ENCODE measurements at regions not wholly inside any gene's neighbourhood (a gene's known extent, or its start where the extent isn't known, plus 50 kb on each side); places are given as distances from the start of the nearest gene placed in this dataset.
"Not testable (repeated sequence)": the region's sequence is repeated elsewhere in the genome, so short reads cannot be mapped to it uniquely, and the experiment has no call there.

- no peak for FAIRE-seq
These were observed 150.4 kb upstream of the FAR2 start for GRCh38 chr12:28998662-28999120.

DNA sequence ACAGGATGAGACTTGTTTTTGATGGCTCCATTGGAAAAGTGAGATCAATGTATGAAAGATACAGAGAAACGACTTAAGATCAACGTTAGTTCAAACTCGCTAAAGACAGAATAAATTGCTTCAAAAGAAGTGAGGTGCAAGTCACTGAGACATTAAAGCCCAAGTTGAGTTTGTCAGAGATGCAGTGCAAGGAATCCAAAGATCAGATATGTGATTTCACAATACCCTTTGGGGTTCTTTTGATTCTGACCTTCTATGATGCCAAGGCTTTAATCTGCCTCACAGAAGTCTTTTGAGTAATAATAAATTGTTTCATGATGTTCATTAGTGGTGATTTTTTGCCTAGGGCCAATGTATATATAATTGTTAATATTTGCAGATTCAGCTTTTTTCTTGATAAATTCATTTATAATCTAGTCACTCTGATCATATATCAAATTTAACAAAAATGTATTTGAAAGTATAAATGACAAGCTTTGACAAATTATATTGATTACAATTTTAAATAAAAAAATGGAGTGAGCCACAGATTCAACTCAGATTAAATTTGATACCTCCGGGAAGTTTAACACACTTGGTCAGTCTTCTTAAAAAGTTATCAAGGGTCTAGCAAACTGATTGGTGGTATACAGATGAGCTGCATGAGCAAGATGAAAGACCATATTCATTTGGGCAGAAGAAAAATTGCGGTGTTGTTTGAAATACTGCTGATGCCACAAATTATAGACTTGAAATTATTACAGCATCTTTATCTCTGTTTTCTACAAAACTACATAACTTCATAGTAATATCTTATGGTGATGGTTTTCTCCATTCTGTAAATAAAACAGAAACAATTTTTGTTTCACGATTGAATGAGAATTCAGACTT, 144.8 kb upstream of the FAR2 start:
- FAIRE-seq: no peak

DNA sequence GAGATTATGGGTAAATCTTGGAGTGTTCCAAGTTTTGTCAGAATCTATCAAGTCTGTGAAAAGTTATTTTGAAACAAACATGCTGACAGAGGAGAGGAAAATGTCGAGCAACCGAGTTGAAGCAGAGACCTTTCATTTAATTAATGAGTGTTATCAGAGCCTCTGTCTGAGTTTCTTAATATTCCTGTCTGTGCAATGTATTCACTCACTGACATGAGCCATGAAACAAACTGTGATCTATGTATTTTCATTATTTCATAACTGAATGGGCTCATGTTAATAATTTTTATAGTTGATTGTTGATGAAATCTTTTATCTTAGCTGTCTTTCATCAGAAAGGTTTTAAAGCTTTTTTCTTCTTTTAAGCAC, 144.2 kb upstream of the FAR2 start:
- no peak for FAIRE-seq

DNA sequence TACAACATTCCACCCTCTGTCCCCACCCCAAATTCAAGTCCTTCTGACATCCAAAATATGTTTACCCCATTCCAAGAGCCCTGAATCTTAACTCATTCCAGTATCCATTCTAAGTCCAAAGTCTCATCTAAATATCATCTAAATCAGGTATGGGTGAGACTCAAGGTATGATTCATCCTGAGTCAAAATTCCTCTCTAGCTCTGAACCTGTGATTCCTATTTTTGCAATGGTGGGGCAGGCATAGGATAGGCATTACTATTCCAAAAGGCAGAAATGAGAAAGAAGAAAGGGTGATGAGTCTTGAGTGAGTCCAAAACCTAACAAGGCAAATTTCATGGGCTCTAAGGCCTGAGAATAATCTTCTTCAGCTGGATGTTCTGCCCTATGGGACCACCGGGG, 140.3 kb upstream of the FAR2 start:
- FAIRE-seq: no peak

DNA sequence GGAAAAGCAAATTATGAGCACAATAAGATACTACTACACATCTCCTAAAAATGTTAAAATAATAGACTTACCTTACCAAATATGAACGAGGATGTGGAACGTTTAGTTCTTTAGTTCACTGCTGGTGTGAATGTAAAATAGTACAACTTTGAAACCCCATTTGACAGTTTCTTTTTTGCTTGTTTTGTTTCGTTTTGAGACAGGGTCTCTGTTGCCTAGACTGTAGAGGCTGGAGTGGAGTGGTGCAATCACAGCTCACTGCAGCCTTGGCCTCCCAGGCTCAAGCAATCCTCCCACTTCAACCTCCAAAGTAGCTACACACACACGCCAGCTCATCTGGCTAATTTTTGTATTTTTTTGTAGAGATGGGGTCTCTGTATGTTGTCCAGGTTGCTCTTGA, 136.4 kb upstream of the FAR2 start:
- no peak for FAIRE-seq

GRCh38 chr12:29017532-29017931, 131.5 kb upstream of the FAR2 start:
- not testable (repeated sequence) for FAIRE-seq

DNA sequence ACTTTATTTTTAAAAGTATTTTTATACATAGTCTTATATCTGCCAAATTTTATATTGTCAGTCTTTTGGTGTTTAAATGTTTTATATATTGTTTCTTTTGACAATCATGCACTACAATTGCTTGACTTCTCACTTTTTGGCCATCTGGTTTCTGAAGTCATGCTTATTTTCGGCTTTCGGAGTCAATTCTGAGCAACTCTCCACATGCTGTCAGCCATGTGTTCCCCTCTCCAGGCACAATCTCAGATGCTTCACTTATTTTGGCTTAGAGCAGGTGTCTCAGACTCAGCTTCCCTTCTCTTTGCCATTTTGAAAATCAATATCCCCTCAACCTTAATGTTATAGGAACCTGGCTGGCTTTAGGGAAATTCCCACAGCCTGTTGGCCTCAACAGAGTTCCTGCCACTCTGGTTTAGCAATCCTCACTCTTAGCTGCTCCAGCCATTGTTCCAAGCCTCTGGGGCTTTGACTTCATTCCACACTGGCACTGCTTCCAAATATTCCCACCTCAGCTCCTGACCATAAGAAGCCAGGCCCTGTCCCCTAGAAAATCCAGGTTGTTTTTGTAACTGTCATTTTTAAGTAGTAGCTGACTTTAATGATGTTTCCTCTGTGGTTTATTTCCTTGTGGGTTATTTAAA, 125.5 kb upstream of the FAR2 start:
- no peak for FAIRE-seq

DNA sequence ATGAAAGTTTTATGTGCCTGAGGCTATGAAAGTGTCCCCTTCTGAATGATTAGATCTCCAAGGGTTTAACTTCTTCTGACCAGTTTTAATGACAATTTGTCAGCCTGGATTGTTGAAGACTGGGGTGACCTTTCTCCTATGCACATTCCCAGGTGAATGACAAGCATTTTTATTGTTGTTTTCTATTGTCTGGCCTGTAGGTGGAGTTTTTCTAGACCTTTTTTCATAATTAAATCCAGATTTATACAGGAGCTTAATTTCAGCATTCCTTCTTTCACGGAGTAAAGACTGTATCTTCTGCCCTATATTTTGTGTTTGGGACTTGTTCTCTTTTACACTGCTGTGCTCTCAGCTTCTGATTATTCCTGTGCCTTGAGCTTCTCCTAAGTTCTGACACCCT, 125.0 kb upstream of the FAR2 start:
- no peak for FAIRE-seq

GRCh38 chr12:29025937-29026336, 123.1 kb upstream of the FAR2 start:
- FAIRE-seq: no peak

DNA sequence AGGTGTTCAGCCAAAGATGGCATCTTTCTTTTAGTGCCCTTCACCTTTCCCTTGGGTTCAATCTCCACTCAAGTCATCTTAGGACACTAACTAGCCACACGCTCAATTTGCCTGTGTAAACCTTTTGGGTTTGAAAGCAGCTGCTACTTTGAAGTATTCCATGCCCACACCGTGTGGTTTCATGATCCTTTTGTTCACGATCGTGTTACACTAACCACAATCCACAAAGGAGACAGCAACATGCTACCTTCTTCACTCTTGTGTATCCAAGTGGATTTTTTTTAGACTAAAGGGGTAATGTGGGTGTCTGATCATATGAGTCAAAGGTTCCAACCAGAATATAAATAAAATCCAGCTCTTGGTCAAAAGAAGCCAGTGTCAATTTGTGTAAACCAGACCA, 122.7 kb upstream of the FAR2 start:
- FAIRE-seq: no peak

- not testable (repeated sequence) for FAIRE-seq
These were observed 119.6 kb upstream of the FAR2 start for GRCh38 chr12:29029484-29029883.

- FAIRE-seq: no peak
These were observed 119.1 kb upstream of the FAR2 start for GRCh38 chr12:29030006-29030405.

- no peak for FAIRE-seq
These were observed 116.6 kb upstream of the FAR2 start for GRCh38 chr12:29032446-29032845.

DNA sequence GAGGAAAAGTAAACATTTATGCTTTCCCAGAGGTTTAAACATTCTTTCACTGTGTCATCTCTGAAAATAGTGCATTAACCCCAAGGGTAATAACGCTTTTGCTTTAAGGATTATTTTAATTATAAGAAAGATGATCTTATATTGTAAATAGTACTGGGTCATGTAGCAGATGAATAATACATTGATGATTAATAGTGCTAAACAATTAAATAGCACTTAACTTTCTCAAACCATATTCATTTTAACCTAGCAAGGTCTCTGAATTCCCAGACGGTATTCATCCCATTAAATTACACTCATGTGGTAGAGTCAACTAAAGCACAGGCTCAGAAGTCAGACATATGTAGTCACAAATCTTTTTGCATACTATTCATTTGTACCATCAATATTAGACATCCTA, 115.6 kb upstream of the FAR2 start:
- FAIRE-seq: no peak

- FAIRE-seq: no peak
These were observed 114.0 kb upstream of the FAR2 start for GRCh38 chr12:29035112-29035511.

- FAIRE-seq: no peak
These were observed 110.1 kb upstream of the FAR2 start for GRCh38 chr12:29039013-29039412.

DNA sequence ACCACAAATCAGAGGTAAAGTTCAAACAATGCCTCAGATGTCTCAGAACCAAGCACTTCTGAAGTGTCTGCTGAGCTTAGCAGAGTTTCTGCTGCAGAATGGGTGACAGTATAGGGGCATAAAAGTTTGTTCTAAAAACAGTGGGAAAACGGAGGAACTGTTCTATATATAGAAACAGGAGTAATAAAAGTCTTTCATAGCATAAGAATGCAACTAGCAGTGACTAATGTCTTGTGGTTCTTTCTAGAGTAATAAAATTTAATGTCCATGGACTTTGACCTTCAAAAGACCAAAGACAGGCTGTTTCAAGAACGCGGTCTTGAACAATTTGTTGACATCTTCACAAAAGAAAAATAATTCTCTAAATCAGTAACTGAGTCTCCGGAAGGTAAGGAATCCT, 107.5 kb upstream of the FAR2 start:
- no peak for FAIRE-seq

GRCh38 chr12:29043069-29043468, 106.0 kb upstream of the FAR2 start:
- no peak for FAIRE-seq

- no peak for FAIRE-seq
These were observed 104.3 kb upstream of the FAR2 start for GRCh38 chr12:29044799-29045198.

DNA sequence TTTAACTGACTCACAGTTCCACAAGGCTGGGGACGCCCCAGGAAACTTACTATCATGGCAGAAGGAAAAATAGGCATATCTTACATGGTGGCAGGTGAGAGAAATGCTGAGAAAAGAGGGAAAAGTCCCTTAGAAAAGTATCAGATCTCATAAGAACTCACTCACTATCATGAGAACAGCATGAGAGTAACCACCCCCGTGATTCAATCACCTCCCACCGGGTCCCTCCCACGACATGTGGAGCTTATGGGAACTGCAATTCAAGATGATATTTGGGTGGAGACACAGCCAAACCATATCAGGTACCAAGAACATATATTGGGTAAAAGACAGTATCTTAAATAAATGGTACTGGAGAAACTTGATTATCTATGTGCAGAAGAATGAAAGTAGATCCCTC, 100.3 kb upstream of the FAR2 start:
- FAIRE-seq: no peak

DNA sequence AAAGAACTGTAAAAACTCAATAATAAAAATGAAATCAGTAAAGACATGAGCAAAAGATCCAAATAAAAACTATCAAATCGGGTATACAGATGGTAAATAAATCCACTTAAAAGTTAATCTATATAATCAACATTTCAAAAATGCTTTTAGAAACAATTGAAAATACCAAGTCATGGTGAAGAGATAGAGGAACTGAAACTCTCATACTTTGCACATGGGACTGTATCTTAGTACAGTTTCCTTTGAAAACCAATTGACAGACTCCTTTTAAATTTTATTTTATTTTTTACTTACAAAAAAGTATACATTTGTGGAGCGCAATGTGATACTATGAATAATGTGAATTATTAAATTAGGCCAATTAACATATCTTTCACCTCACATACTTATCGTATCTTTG, 98.6 kb upstream of the FAR2 start:
- FAIRE-seq: no peak

- FAIRE-seq: no peak
These were observed 97.9 kb upstream of the FAR2 start for GRCh38 chr12:29051221-29051620.

- no peak for FAIRE-seq
These were observed 95.5 kb upstream of the FAR2 start for GRCh38 chr12:29053567-29053966.

GRCh38 chr12:29054858-29055663, 94.0 kb upstream of the FAR2 start:
- no peak for FAIRE-seq
